ENCODE measurements at regions not wholly inside any gene's neighbourhood (a gene's known extent, or its start where the extent isn't known, plus 50 kb on each side); places are given as distances from the start of the nearest gene placed in this dataset.

DNA sequence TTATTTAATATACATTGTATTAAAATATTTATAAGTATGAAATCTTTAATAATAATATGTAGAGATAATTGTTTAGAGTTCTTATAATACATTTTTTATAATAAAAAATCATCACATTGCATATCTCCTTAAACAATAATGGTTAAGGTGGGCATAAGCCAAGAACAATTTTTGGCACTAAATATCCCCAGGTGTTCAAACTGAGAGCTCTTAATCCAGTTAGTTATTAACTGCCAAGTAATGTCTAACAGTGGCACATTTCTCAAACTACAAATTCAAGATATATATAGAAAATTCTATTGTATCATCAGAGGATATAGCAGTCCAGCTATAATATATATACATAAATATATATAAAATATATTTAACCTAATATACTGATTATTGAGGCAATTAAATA lies 680.8 kb downstream of the SI start:
- H3K9me3 ChIP-seq (ENCODE audit: control insufficient read depth, insufficient read depth, low read length), result no peaks in the 10 kb centered on the region
- H3K4me1 ChIP-seq (ENCODE audit: insufficient read depth, low read length), result no peaks in the 10 kb centered on the region
- no peak overlapping the region for H3K9ac ChIP-seq (ENCODE audit: low read depth, low read length)
- H3K36me3 ChIP-seq (ENCODE audit: insufficient read depth, low read length), result no peaks in the 10 kb centered on the region

DNA sequence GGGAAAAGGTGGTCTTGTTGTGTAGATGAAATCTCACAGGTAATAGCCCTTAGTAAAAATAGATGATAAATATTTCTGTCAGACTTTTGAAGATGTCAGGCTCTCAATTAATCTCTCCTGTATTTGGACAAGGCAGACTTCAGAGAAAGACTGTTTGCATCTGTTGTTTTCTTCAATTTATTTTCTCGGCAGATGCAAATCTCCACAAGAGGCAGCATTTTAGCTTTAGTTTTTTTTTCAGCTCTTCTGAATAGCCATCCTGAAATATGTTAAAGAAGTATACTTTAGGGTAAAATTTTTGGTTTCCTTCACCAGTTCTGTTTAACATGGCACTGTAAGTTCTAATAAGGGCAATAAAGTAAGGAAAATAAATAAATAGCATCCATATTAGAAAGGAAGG lies 685.1 kb downstream of the SI start:
- no peaks in the 10 kb centered on the region for H3K4me1 ChIP-seq (ENCODE audit: insufficient read depth, low read length)
- H3K9ac ChIP-seq (ENCODE audit: low read depth, low read length), result no peak overlapping the region
- no peaks in the 10 kb centered on the region for H3K36me3 ChIP-seq (ENCODE audit: insufficient read depth, low read length)
- H3K9me3 ChIP-seq (ENCODE audit: control insufficient read depth, insufficient read depth, low read length), result no peaks in the 10 kb centered on the region

- Histone ChIP-seq H3K9ac (ENCODE audit: low read depth, low read length) (no peak overlapping the region), H3K9me3 (ENCODE audit: control insufficient read depth, insufficient read depth, low read length) (0 out of 2 replicates have a peak, but pooled peaks cover 2% of the 10 kb centered on the region), H3K4me1 (ENCODE audit: insufficient read depth, low read length) (no peaks in the 10 kb centered on the region), H3K36me3 (ENCODE audit: insufficient read depth, low read length) (no peaks in the 10 kb centered on the region)
Observed at GRCh38 chr3:164390046-164390445, 688.2 kb downstream of the SI start.

GRCh38 chr3:164387236-164387635 lies 691.1 kb downstream of the SI start:
- Histone ChIP-seq H3K9ac (ENCODE audit: low read depth, low read length) (no peak overlapping the region), H3K36me3 (ENCODE audit: insufficient read depth, low read length) (no peaks in the 10 kb centered on the region), H3K9me3 (ENCODE audit: control insufficient read depth, insufficient read depth, low read length) (0 out of 2 replicates have a peak, but pooled peaks cover 2% of the 10 kb centered on the region), H3K4me1 (ENCODE audit: insufficient read depth, low read length) (no peaks in the 10 kb centered on the region)

GRCh38 chr3:164380156-164380555 lies 698.1 kb downstream of the SI start:
- H3K9ac ChIP-seq (ENCODE audit: low read depth, low read length), result no peak overlapping the region
- no peaks in the 10 kb centered on the region for H3K4me1 ChIP-seq (ENCODE audit: insufficient read depth, low read length)
- H3K9me3 ChIP-seq (ENCODE audit: control insufficient read depth, insufficient read depth, low read length), result no peaks in the 10 kb centered on the region
- H3K36me3 ChIP-seq (ENCODE audit: insufficient read depth, low read length), result no peaks in the 10 kb centered on the region

GRCh38 chr3:164377466-164377865 lies 700.8 kb downstream of the SI start:
- Histone ChIP-seq H3K4me1 (ENCODE audit: insufficient read depth, low read length) (no peaks in the 10 kb centered on the region), H3K36me3 (ENCODE audit: insufficient read depth, low read length) (no peaks in the 10 kb centered on the region), H3K9ac (ENCODE audit: low read depth, low read length) (no peak overlapping the region), H3K9me3 (ENCODE audit: control insufficient read depth, insufficient read depth, low read length) (no peaks in the 10 kb centered on the region)

- Histone ChIP-seq H3K9me3 (ENCODE audit: control insufficient read depth, insufficient read depth, low read length) (no peaks in the 10 kb centered on the region), H3K9ac (ENCODE audit: low read depth, low read length) (no peak overlapping the region), H3K36me3 (ENCODE audit: insufficient read depth, low read length) (no peaks in the 10 kb centered on the region), H3K4me1 (ENCODE audit: insufficient read depth, low read length) (no peaks in the 10 kb centered on the region)
Observed at GRCh38 chr3:164375995-164376394, 702.3 kb downstream of the SI start.

- Histone ChIP-seq H3K4me1 (ENCODE audit: insufficient read depth, low read length) (no peaks in the 10 kb centered on the region), H3K36me3 (ENCODE audit: insufficient read depth, low read length) (no peaks in the 10 kb centered on the region), H3K9me3 (ENCODE audit: control insufficient read depth, insufficient read depth, low read length) (no peaks in the 10 kb centered on the region), H3K9ac (ENCODE audit: low read depth, low read length) (no peak overlapping the region)
Observed at GRCh38 chr3:164375538-164375937, 702.8 kb downstream of the SI start.

GRCh38 chr3:164371681-164372080 lies 706.6 kb downstream of the SI start:
- Histone ChIP-seq H3K4me1 (ENCODE audit: insufficient read depth, low read length) (no peaks in the 10 kb centered on the region), H3K36me3 (ENCODE audit: insufficient read depth, low read length) (no peaks in the 10 kb centered on the region), H3K9me3 (ENCODE audit: control insufficient read depth, insufficient read depth, low read length) (no peaks in the 10 kb centered on the region), H3K9ac (ENCODE audit: low read depth, low read length) (no peak overlapping the region)

GRCh38 chr3:164370970-164371369 lies 707.3 kb downstream of the SI start:
- H3K9me3 ChIP-seq (ENCODE audit: control insufficient read depth, insufficient read depth, low read length), result no peaks in the 10 kb centered on the region
- H3K4me1 ChIP-seq (ENCODE audit: insufficient read depth, low read length), result no peaks in the 10 kb centered on the region
- H3K9ac ChIP-seq (ENCODE audit: low read depth, low read length), result no peak overlapping the region
- H3K36me3 ChIP-seq (ENCODE audit: insufficient read depth, low read length), result no peaks in the 10 kb centered on the region

DNA sequence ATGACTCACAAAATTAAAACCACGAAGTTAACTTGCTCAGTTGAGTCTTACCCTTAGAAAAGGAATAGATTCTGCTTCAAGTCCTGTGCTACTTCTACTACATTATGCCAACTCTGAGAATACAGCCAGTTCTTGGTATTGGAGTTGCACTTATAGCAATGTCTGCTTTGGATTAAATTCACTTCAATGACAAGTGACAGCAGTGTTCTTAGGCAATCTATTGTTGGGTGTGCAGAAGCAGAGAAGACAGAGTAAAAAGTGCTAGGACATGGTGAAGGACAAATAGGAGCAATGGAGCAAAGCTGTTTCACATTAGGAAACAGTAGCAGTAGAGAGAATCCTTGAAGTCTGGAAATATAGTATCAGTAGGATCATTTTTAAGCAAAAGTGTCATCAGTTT lies 713.1 kb downstream of the SI start:
- Histone ChIP-seq H3K9ac (ENCODE audit: low read depth, low read length) (no peak overlapping the region), H3K9me3 (ENCODE audit: control insufficient read depth, insufficient read depth, low read length) (no peaks in the 10 kb centered on the region), H3K36me3 (ENCODE audit: insufficient read depth, low read length) (no peaks in the 10 kb centered on the region), H3K4me1 (ENCODE audit: insufficient read depth, low read length) (no peaks in the 10 kb centered on the region)

GRCh38 chr3:164364111-164364510 lies 714.2 kb downstream of the SI start:
- H3K9ac ChIP-seq (ENCODE audit: low read depth, low read length), result no peak overlapping the region
- H3K4me1 ChIP-seq (ENCODE audit: insufficient read depth, low read length), result no peaks in the 10 kb centered on the region
- H3K36me3 ChIP-seq (ENCODE audit: insufficient read depth, low read length), result no peaks in the 10 kb centered on the region
- no peaks in the 10 kb centered on the region for H3K9me3 ChIP-seq (ENCODE audit: control insufficient read depth, insufficient read depth, low read length)

- H3K36me3 ChIP-seq (ENCODE audit: insufficient read depth, low read length), result no peaks in the 10 kb centered on the region
- H3K9me3 ChIP-seq (ENCODE audit: control insufficient read depth, insufficient read depth, low read length), result no peaks in the 10 kb centered on the region
- no peak overlapping the region for H3K9ac ChIP-seq (ENCODE audit: low read depth, low read length)
- H3K4me1 ChIP-seq (ENCODE audit: insufficient read depth, low read length), result no peaks in the 10 kb centered on the region
Observed at GRCh38 chr3:164360738-164361406, 717.4 kb downstream of the SI start.

GRCh38 chr3:164360078-164360578 lies 718.2 kb downstream of the SI start:
- no peaks in the 10 kb centered on the region for H3K4me1 ChIP-seq (ENCODE audit: insufficient read depth, low read length)
- no peaks in the 10 kb centered on the region for H3K36me3 ChIP-seq (ENCODE audit: insufficient read depth, low read length)
- no peaks in the 10 kb centered on the region for H3K9me3 ChIP-seq (ENCODE audit: control insufficient read depth, insufficient read depth, low read length)
- no peak overlapping the region for H3K9ac ChIP-seq (ENCODE audit: low read depth, low read length)

- Histone ChIP-seq H3K9ac (ENCODE audit: low read depth, low read length) (no peak overlapping the region), H3K4me1 (ENCODE audit: insufficient read depth, low read length) (no peaks in the 10 kb centered on the region), H3K9me3 (ENCODE audit: control insufficient read depth, insufficient read depth, low read length) (peaks cover 2% of the 10 kb centered on the region), H3K36me3 (ENCODE audit: insufficient read depth, low read length) (no peaks in the 10 kb centered on the region)
Observed at GRCh38 chr3:164352991-164353390, 725.3 kb downstream of the SI start.
